ENCODE measurements at regions not wholly inside any gene's neighbourhood (a gene's known extent, or its start where the extent isn't known, plus 50 kb on each side); places are given as distances from the start of the nearest gene placed in this dataset.
A peak's percentile ranks its signal among the peaks of the same experiment; 100 is the strongest.

GRCh38 chrX:120755066-120755846 lies 120.4 kb downstream of the CT47B1 start:
- ATAC-seq (ENCODE audit: insufficient read depth, low read depth) (no peak), DNase-seq (no peak)
- H2AFZ ChIP-seq (ENCODE audit: low read depth, low read length) = no peak overlapping the region

GRCh38 chrX:120753413-120754251 lies 122.0 kb downstream of the CT47B1 start:
- no peak for TF ChIP-seq EZH2 (IDR thresholded peaks at IDR 0.05; ENCODE audit: borderline replicate concordance, low read depth, low read length, severe bottlenecking)
- TF ChIP-seq, protein P1, sequence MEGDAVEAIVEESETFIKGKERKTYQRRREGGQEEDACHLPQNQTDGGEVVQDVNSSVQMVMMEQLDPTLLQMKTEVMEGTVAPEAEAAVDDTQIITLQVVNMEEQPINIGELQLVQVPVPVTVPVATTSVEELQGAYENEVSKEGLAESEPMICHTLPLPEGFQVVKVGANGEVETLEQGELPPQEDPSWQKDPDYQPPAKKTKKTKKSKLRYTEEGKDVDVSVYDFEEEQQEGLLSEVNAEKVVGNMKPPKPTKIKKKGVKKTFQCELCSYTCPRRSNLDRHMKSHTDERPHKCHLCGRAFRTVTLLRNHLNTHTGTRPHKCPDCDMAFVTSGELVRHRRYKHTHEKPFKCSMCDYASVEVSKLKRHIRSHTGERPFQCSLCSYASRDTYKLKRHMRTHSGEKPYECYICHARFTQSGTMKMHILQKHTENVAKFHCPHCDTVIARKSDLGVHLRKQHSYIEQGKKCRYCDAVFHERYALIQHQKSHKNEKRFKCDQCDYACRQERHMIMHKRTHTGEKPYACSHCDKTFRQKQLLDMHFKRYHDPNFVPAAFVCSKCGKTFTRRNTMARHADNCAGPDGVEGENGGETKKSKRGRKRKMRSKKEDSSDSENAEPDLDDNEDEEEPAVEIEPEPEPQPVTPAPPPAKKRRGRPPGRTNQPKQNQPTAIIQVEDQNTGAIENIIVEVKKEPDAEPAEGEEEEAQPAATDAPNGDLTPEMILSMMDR (IDR thresholded peaks at IDR 0.05; ENCODE audit: borderline replicate concordance, extremely low read depth, low read length, poor library complexity, severe bottlenecking) = peak; percentile 19
- H3K36me3 ChIP-seq (ENCODE audit: insufficient read depth, low read length) = no peaks in the 10 kb centered on the region
- H3K4me1 ChIP-seq (ENCODE audit: insufficient read depth, low read length) = peaks cover 42% of the 10 kb centered on the region
- 0 out of 2 replicates have a peak overlapping the region, but pooled peaks have one; percentile 18 for H3K9ac ChIP-seq (ENCODE audit: low read depth, low read length)
- no peaks in the 10 kb centered on the region for H3K9me3 ChIP-seq (ENCODE audit: insufficient read depth, low read length, severe bottlenecking)
- peak overlapping the region; percentile 16; the same call in 1 of the 2 replicates for H2AFZ ChIP-seq (ENCODE audit: low read depth, low read length)
- DNase-seq (no peak), ATAC-seq (ENCODE audit: insufficient read depth, low read depth) (no peak)
- no peaks in the 10 kb centered on the region for H3K27me3 ChIP-seq (ENCODE audit: insufficient read depth, low read length, poor library complexity)
- no peaks in the 10 kb centered on the region for H4K20me1 ChIP-seq (ENCODE audit: insufficient read depth, low read length)
- peak overlapping the region; percentile 66; the same call in 1 of the 2 replicates for H3K27ac ChIP-seq (ENCODE audit: low read length)
- H3K79me2 ChIP-seq (ENCODE audit: insufficient read depth, low read length) = no peaks in the 10 kb centered on the region
- no peak overlapping the region for H3K4me3 ChIP-seq (ENCODE audit: low read depth in 1 of 2, low read length in 2 of 2)
- H3K4me2 ChIP-seq (ENCODE audit: insufficient read depth, low read length) = no peak overlapping the region

More at GRCh38 chrX:120755066-120755846, 120.4 kb downstream of the CT47B1 start:
- Histone ChIP-seq H3K36me3 (ENCODE audit: insufficient read depth, low read length) (no peaks in the 10 kb centered on the region), H3K4me2 (ENCODE audit: insufficient read depth, low read length) (no peak overlapping the region), H3K79me2 (ENCODE audit: insufficient read depth, low read length) (no peaks in the 10 kb centered on the region), H3K4me3 (ENCODE audit: low read depth in 1 of 2, low read length in 2 of 2) (no peak overlapping the region), H3K4me1 (ENCODE audit: insufficient read depth, low read length) (peaks cover 29% of the 10 kb centered on the region), H3K27ac (ENCODE audit: low read length) (no peak overlapping the region), H3K9me3 (ENCODE audit: insufficient read depth, low read length, severe bottlenecking) (no peaks in the 10 kb centered on the region), H4K20me1 (ENCODE audit: insufficient read depth, low read length) (no peaks in the 10 kb centered on the region), H3K27me3 (ENCODE audit: insufficient read depth, low read length, poor library complexity) (no peaks in the 10 kb centered on the region), H3K9ac (ENCODE audit: low read depth, low read length) (no peak overlapping the region)
- TF ChIP-seq, protein P1 (IDR thresholded peaks at IDR 0.05; ENCODE audit: borderline replicate concordance, extremely low read depth, low read length, poor library complexity, severe bottlenecking) = no peak
- TF ChIP-seq EZH2 (IDR thresholded peaks at IDR 0.05; ENCODE audit: borderline replicate concordance, low read depth, low read length, severe bottlenecking) = no peak

DNA sequence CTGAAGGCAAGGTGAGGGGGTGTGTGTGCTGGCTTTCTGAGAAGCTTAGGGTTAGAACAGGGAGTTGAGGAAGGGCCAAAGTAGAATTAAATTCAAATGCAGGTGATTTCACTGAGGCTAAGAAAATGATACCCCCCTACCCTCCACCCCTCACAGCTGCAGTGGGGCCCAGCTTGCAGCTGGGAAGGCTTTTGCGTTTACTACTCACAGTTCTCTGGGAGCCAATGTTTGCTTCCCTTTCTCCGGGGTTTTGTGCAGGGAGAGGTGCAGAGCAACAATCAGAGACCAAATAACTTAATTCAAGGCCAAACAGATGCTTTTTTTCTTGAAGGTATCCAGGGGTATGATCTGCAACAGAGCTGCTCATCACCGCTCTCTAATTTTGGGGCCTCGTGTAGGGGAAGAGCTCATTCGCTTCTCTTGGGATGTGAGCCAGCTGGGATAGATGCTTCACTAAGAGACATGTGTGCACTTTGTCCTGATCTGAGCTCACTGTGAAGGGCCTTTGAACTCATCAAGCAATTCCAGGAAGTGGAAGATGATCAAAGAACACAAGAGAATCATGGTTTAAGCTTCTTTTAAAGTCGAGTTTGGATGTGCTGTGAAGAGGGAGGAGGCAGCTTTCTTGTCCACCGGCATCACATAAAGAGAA lies 122.7 kb upstream of the C1GALT1C1 start:
- Histone ChIP-seq H3K27me3 (ENCODE audit: insufficient read depth, low read length, poor library complexity) (no peaks in the 10 kb centered on the region), H2AFZ (ENCODE audit: low read depth, low read length) (peak overlapping the region; percentile 30; the same call in 1 of the 2 replicates), H3K79me2 (ENCODE audit: insufficient read depth, low read length) (no peaks in the 10 kb centered on the region), H3K4me3 (ENCODE audit: low read depth in 1 of 2, low read length in 2 of 2) (no peak overlapping the region), H4K20me1 (ENCODE audit: insufficient read depth, low read length) (no peaks in the 10 kb centered on the region), H3K4me2 (ENCODE audit: insufficient read depth, low read length) (peak overlapping the region; percentile 50), H3K27ac (ENCODE audit: low read length) (peak overlapping the region; percentile 66), H3K9ac (ENCODE audit: low read depth, low read length) (peak overlapping the region; percentile 33), H3K4me1 (ENCODE audit: insufficient read depth, low read length) (peaks cover 50% of the 10 kb centered on the region), H3K9me3 (ENCODE audit: insufficient read depth, low read length, severe bottlenecking) (no peaks in the 10 kb centered on the region), H3K36me3 (ENCODE audit: insufficient read depth, low read length) (no peaks in the 10 kb centered on the region)
- no peak for TF ChIP-seq EZH2 (IDR thresholded peaks at IDR 0.05; ENCODE audit: borderline replicate concordance, low read depth, low read length, severe bottlenecking)
- TF ChIP-seq, protein P1 (IDR thresholded peaks at IDR 0.05; ENCODE audit: borderline replicate concordance, extremely low read depth, low read length, poor library complexity, severe bottlenecking) = no peak
- ATAC-seq (ENCODE audit: insufficient read depth, low read depth) (peak; percentile 64), DNase-seq (peak; percentile 48)

Measured in DND-41 (cell line).